ENCODE measurements at regions not wholly inside any gene's neighbourhood (a gene's known extent, or its start where the extent isn't known, plus 50 kb on each side); places are given as distances from the start of the nearest gene placed in this dataset.

GRCh38 chrX:65878456-65878855 lies 161.4 kb downstream of the VSIG4 start:
- Histone ChIP-seq H3K14ac (ENCODE audit: insufficient read length) (no peak overlapping the region), H2BK12ac (ENCODE audit: low read depth, low read length) (no peak overlapping the region), H4K20me1 (replicated peaks in 1 of 2; ENCODE audit: control insufficient read depth in 1 of 2, insufficient read depth in 2 of 2, low read length in 2 of 2) (no peaks in the 10 kb centered on the region), H3K27ac (ENCODE audit: low read depth, low read length) (no peak overlapping the region), H2BK15ac (ENCODE audit: low read length) (no peak overlapping the region), H2BK20ac (ENCODE audit: low read length) (no peak overlapping the region), H2BK5ac (ENCODE audit: low read depth, low read length) (no peak overlapping the region), H3K79me2 (ENCODE audit: control insufficient read depth in 1 of 2, insufficient read depth in 2 of 2, low read length in 2 of 2) (no peaks in the 10 kb centered on the region), H3K4me1 (replicated peaks in 1 of 4; ENCODE audit: control insufficient read depth in 3 of 4, insufficient read depth in 4 of 4, low read length in 3 of 4) (no peaks in the 10 kb centered on the region), H3K27me3 (replicated peaks in 1 of 4; ENCODE audit: control insufficient read depth in 3 of 4, extremely low read depth in 1 of 4, insufficient read depth in 3 of 4, low read length in 3 of 4) (no peaks in the 10 kb centered on the region), H3K9ac (replicated peaks in 1 of 4; ENCODE audit: extremely low read depth in 1 of 4, low read depth in 3 of 4, low read length in 3 of 4) (no peak overlapping the region), H4K5ac (ENCODE audit: insufficient read length, low read depth, low read length) (no peak overlapping the region), H3K36me3 (ENCODE audit: control insufficient read depth in 2 of 4, insufficient read depth in 4 of 4, low read length in 3 of 4) (no peaks in the 10 kb centered on the region), H4K8ac (ENCODE audit: extremely low read depth, insufficient read depth, low read length) (no peak overlapping the region), H2BK120ac (replicated peaks; ENCODE audit: low read depth, low read length) (no peak overlapping the region), H3K4ac (replicated peaks; ENCODE audit: insufficient read length, low read depth, low read length) (no peak overlapping the region), H3K18ac (ENCODE audit: extremely low read depth, low read length) (no peak overlapping the region), H3K9me3 (ENCODE audit: insufficient read depth in 2 of 2, low read depth in 1 of 2, low read length in 1 of 2) (peaks cover 0 to 27% of the 10 kb centered on the region in 2 experiments; a peak in 1 of 4 replicates), H3K23ac (ENCODE audit: insufficient read length) (no peak overlapping the region), H3K56ac (replicated peaks; ENCODE audit: insufficient read length, low read depth, low read length) (no peak overlapping the region), H4K91ac (replicated peaks; ENCODE audit: insufficient read length, low read length) (no peak overlapping the region), H2AFZ (ENCODE audit: low read length) (no peak overlapping the region), H2AK5ac (ENCODE audit: low read depth, low read length) (no peak overlapping the region), H3K4me3 (ENCODE audit: extremely low read depth in 1 of 4, insufficient read depth in 2 of 4, low read depth in 3 of 4, low read length in 4 of 4) (no peak overlapping the region), H3K23me2 (ENCODE audit: low read depth, low read length) (no peaks in the 10 kb centered on the region), H3K4me2 (ENCODE audit: insufficient read depth in 1 of 2, low read depth in 2 of 2, low read length in 2 of 2) (no peak overlapping the region), H3K79me1 (ENCODE audit: low read depth, low read length) (no peaks in the 10 kb centered on the region)
- POLR2A ChIA-PET (ENCODE audit: partially characterized antibody): no interaction called here
- DNase-seq (ENCODE audit: low read depth in 1 of 2, low spot score in 2 of 2): no peak
- 60% methylated on average over 1 of the region's 1 CpG; no CpG with 5 or more reads in 1 of the 2 experiments for WGBS, 2 experiments (ENCODE audit: extremely low coverage in 1 of 2, insufficient coverage in 1 of 2, insufficient read length in 1 of 2, insufficient replicate concordance in 2 of 2, low coverage in 1 of 2, low lambda C conversion rate in 2 of 2, missing lambda C conversion rate in 1 of 2)
- TF ChIP-seq FOSL1 (IDR thresholded peaks at IDR 0.05; ENCODE audit: insufficient read depth, low read depth, low read length) (no peak), MAFK (IDR thresholded peaks at IDR 0.05; ENCODE audit: low read depth, low read length) (no peak), CBX8 (IDR thresholded peaks at IDR 0.05; ENCODE audit: borderline replicate concordance, low read depth, low read length) (no peak)
- CTCF ChIA-PET (ENCODE audit: partially characterized antibody): no interaction called here
- FAIRE-seq: no peak

Measured in H1 (cell line).